Activated CD8-positive, alpha-beta memory T cell treated with anti-CD3 and anti-CD28 coated beads, Interleukin-2, amount 10 ng/mL, durations not matched to agents 7 days and 5 days (primary cell): ENCODE measurements at regions not wholly inside any gene's neighbourhood (a gene's known extent, or its start where the extent isn't known, plus 50 kb on each side); places are given as distances from the start of the nearest gene placed in this dataset.

Experiments used
- ATAC-seq: fragments of 150-1000 bp; cut with Tn5 transposase; one replicate; pipeline ENCODE4 v1.10.0; 2021; ENCODE audit warnings: moderate library complexity
- CTCF ChIA-PET: fragments of 350-600 bp; sonication (Branson Sonifier 250); formaldehyde crosslinking; loops from one replicate; lab custom pipeline; 2021; ENCODE audit warnings: antibody characterized with exemption; lab: Charles Lee
- DNase-seq: peaks from one replicate; pipeline ENCODE4 v3.0.0-alpha.2; 2020
- H3K27ac Mint-ChIP-seq: one replicate; pipeline ENCODE4 v1.8.0; 2021; ENCODE audit warnings: mild to moderate bottlenecking, mixed read lengths
- H3K27me3 Mint-ChIP-seq: one replicate; pipeline ENCODE4 v1.8.0; 2021; ENCODE audit warnings: mixed read lengths
- H3K36me3 Mint-ChIP-seq: one replicate; pipeline ENCODE4 v1.8.0; 2021; ENCODE audit warnings: mild to moderate bottlenecking, mixed read lengths
- H3K4me1 Mint-ChIP-seq: one replicate; pipeline ENCODE4 v1.8.0; 2021; ENCODE audit warnings: mixed read lengths
- H3K4me3 Mint-ChIP-seq: one replicate; pipeline ENCODE4 v1.8.0; 2021; ENCODE audit warnings: mild to moderate bottlenecking, moderate library complexity, mixed read lengths
- H3K9me3 Mint-ChIP-seq: one replicate; pipeline ENCODE4 v1.8.0; 2022; ENCODE audit warnings: low read depth, mixed read lengths

DNA sequence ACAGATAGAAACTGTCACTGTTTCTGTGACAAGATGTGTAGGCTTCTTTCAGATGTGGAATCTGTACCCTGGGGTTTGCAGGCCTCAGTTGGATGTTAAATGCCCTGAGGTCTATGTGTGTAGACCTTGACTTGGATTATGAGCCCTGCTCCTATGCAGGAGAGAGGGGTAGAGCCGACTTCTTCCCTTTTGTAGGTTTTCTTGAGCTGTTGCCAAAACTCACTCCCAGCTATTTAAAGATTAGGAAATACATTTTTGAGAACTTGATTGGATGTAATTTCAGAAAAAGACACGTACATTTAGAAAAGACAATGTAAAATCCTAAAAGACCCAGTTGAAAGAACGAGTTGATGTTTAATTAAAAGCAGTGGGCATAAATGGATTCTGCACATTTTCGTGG is 374.8 kb downstream of the SLC4A3 start:
- H3K4me3 Mint-ChIP-seq: no peak overlapping the region
- DNase-seq (no peak), ATAC-seq (no peak)
- H3K4me1 Mint-ChIP-seq: no peaks in the 10 kb centered on the region
- no peaks in the 10 kb centered on the region for H3K9me3 Mint-ChIP-seq
- no peak overlapping the region for H3K27ac Mint-ChIP-seq
- H3K27me3 Mint-ChIP-seq: no peaks in the 10 kb centered on the region
- CTCF ChIA-PET: no interaction called here
- H3K36me3 Mint-ChIP-seq: no peaks in the 10 kb centered on the region

DNA sequence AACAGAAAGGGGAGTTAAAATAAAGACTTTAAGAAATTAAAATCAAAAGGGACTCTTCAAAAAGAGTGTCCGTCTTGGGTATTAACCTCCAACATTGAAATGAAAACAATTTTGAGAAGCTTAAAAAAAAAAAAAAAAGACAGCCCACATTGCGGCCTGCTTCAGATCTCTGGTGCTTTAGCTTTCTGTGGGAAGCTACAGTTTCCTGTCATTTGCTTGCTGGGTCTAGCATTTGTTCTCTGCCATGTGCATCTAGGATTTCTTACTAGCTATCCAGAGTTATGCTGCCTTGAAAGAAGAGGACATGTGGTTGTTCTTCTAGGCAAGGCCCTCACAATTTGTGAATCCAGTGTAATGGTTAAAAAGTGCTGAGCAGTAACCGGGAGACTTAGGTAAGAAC is 375.3 kb downstream of the SLC4A3 start:
- ATAC-seq (no peak), DNase-seq (no peak)
- Mint-ChIP-seq H3K27ac (no peak overlapping the region), H3K27me3 (no peaks in the 10 kb centered on the region), H3K4me1 (no peaks in the 10 kb centered on the region), H3K36me3 (no peaks in the 10 kb centered on the region), H3K4me3 (no peak overlapping the region), H3K9me3 (no peaks in the 10 kb centered on the region)
- CTCF ChIA-PET: interaction anchor here (1.6 kb wide), 1 partner anchor 16 kb away, joined by 3 read pairs; no protein-coding TSS in a partner anchor

DNA sequence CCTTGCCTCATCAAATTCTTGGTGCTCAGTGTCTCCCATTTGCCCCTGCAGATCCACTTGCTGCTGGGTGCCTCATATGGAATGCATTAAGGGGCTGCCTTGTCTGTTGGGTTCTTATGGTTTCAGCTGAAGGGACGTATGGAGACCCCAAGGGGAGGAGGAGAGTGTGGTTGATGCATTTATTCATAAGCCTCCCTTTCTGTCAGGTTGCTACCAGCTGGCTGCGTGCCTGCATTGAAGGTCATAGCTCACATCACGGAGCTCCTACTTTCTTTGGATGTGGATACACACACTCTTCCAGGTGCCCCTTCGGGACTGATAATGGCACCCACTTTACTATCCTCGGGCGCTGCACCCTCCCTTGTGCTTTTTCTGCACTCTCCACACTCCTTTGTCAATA is 377.9 kb downstream of the SLC4A3 start:
- CTCF ChIA-PET: no interaction called here
- Mint-ChIP-seq H3K27me3 (no peaks in the 10 kb centered on the region), H3K4me1 (no peaks in the 10 kb centered on the region), H3K36me3 (no peaks in the 10 kb centered on the region), H3K9me3 (no peaks in the 10 kb centered on the region), H3K27ac (no peak overlapping the region), H3K4me3 (no peak overlapping the region)
- DNase-seq: no peak
- ATAC-seq: no peak

DNA sequence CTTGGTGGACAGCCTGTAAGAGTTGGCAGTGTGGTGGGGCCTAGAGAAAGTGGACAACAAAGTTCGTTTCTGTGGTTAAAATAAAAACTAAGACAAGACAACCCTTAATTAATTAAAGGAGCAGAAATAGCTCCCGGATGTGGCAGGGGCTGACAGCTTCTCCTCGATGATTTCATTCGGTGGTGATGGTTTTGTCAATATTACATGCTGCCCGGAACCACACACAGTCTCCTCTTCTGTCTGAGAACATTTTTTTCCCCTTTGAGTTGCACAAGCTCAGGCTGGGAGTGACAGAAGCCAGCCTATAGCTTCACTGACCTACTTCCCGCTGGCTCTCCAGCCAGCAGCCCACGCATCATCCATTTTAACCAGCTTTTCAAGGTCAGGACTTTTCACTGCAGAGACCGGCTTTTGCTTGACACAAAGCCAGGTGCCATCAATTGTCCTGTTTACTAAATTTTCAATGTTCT is 378.8 kb downstream of the SLC4A3 start:
- ATAC-seq: no peak
- H3K4me1 Mint-ChIP-seq: no peaks in the 10 kb centered on the region
- H3K27me3 Mint-ChIP-seq: no peaks in the 10 kb centered on the region
- CTCF ChIA-PET: no interaction called here
- no peaks in the 10 kb centered on the region for H3K9me3 Mint-ChIP-seq
- no peaks in the 10 kb centered on the region for H3K36me3 Mint-ChIP-seq
- H3K4me3 Mint-ChIP-seq: no peak overlapping the region
- no peak for DNase-seq
- no peak overlapping the region for H3K27ac Mint-ChIP-seq

DNA sequence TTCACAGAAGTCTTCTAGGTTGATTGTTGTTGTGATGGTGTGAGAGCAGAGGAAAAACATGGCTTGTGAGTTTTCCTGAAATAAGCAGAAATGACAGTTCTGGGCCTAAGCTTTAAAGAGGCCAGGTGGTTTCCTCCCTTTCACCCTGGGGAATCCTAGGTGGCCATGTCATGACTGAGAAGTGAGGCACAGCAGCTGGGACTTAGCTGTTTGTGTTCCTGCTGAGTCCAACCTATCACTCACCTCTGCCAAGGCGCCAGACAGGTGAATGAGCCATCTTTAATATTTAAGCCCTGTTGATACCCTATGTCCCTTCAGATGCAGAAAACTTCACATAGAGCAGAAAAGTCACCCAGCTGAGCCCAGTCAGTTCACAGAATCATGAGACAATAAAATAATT is 384.4 kb downstream of the SLC4A3 start:
- CTCF ChIA-PET: no interaction called here
- DNase-seq (no peak), ATAC-seq (no peak)
- Mint-ChIP-seq H3K4me1 (no peaks in the 10 kb centered on the region), H3K36me3 (no peaks in the 10 kb centered on the region), H3K4me3 (no peak overlapping the region), H3K9me3 (no peaks in the 10 kb centered on the region), H3K27me3 (no peaks in the 10 kb centered on the region), H3K27ac (no peak overlapping the region)

DNA sequence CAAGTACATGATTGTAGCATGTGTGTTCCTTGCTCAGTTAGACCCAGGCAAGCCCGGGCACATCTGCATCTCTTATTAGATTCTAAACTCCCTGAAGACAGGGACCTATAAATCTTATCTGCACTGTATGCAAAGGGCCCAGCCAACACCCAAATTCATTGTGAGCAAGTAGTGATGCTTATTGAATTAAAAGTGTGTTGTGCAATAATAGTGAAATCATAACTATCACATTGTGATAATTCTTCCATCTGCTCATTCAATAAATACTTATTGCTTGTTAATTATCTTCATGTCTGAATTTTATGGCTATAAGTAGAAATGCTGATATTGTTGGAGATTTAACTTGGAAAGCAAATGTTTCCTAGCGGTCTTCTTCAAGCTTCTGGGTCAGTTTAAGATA is 387.5 kb downstream of the SLC4A3 start:
- H3K4me3 Mint-ChIP-seq: no peak overlapping the region
- CTCF ChIA-PET: no interaction called here
- H3K4me1 Mint-ChIP-seq: no peaks in the 10 kb centered on the region
- H3K27ac Mint-ChIP-seq: no peak overlapping the region
- ATAC-seq (no peak), DNase-seq (no peak)
- no peaks in the 10 kb centered on the region for H3K36me3 Mint-ChIP-seq
- H3K27me3 Mint-ChIP-seq: no peaks in the 10 kb centered on the region
- no peaks in the 10 kb centered on the region for H3K9me3 Mint-ChIP-seq

DNA sequence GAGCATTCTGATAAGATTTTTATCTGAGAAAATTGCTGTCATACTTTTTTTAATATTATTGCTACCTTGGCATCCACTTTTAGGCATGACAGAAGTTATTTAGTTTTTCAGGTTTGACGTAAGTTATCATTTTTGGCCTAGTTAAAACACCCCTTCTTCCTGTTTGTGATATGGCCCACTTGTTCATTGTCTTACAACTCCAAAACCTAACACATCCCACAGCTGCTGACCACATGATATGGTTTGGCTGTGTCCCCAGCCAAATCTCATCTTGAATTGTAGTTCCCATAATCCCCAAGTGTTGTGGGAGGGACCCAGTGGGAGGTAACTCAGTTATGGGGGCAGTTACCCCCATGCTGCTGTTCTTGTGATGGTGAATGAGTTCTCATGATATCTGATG is 388.1 kb downstream of the SLC4A3 start:
- no peak overlapping the region for H3K4me3 Mint-ChIP-seq
- ATAC-seq: no peak
- no peaks in the 10 kb centered on the region for H3K27me3 Mint-ChIP-seq
- H3K36me3 Mint-ChIP-seq: no peaks in the 10 kb centered on the region
- CTCF ChIA-PET: no interaction called here
- H3K9me3 Mint-ChIP-seq: no peaks in the 10 kb centered on the region
- no peaks in the 10 kb centered on the region for H3K4me1 Mint-ChIP-seq
- no peak for DNase-seq
- no peak overlapping the region for H3K27ac Mint-ChIP-seq

DNA sequence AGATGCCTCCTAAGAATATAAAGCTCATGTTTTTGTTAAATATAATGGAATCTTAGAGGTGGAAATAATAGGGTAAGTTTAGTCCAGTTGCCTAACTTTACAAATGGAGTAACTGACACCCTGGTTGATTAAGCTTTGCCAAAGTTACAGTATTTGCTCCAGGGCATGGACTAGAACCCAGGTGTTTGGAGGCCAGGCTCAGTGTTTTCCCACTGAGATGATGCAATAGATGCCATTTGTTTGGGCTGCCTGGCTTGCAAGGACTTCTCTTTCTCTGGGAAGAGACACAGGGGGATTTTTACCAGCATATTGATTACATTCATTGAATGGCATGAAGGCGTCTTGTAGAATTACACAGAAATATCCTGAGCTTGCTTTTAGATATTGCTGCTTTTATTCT is 397.8 kb downstream of the SLC4A3 start:
- ATAC-seq (no peak), DNase-seq (no peak)
- Mint-ChIP-seq H3K27ac (no peak overlapping the region), H3K4me1 (no peaks in the 10 kb centered on the region), H3K9me3 (no peaks in the 10 kb centered on the region), H3K4me3 (no peak overlapping the region), H3K36me3 (no peaks in the 10 kb centered on the region), H3K27me3 (no peaks in the 10 kb centered on the region)
- CTCF ChIA-PET: no interaction called here

DNA sequence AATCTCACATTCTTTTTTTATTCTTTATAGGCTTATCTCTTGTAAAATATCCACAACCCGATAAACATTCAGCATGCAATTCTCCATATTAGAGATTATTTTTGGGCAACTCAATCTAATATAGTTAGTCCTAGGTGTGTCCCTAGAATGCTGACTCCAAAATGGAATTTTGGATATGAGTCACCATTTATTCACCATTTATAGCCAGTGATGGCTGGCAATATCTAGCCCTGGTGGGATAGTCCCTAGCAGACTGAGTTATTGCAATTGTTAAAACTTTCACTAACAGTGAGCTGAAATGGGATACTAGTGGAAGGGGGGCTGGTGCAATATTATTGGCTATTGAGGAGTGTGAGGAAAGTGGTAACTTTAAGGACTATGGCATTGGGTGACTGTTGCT is 401.6 kb downstream of the SLC4A3 start:
- no peaks in the 10 kb centered on the region for H3K27me3 Mint-ChIP-seq
- DNase-seq: no peak
- no peak overlapping the region for H3K27ac Mint-ChIP-seq
- no peaks in the 10 kb centered on the region for H3K36me3 Mint-ChIP-seq
- H3K9me3 Mint-ChIP-seq: no peaks in the 10 kb centered on the region
- no peak overlapping the region for H3K4me3 Mint-ChIP-seq
- ATAC-seq: no peak
- CTCF ChIA-PET: no interaction called here
- H3K4me1 Mint-ChIP-seq: no peaks in the 10 kb centered on the region

DNA sequence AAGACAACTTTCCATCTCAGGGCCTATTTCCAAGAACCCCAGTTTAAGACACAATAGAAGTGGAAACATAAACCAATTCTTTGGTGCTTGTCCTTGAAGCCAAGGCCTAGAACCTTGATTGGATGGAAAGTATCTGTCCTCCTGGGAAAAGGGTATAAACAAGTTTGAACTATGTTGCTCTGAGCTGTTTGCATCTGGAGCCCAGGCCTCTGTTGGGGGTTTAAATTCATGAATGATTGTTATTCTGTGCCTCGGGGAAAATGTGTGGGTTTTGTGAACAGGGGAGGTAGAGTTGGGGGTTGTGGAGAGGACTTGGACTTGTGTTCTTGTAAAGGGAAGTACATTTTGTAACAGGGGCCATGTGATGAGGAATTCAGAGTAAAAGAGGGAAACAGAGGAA is 406.1 kb downstream of the SLC4A3 start:
- ATAC-seq (no peak), DNase-seq (no peak)
- H3K36me3 Mint-ChIP-seq: no peaks in the 10 kb centered on the region
- H3K27ac Mint-ChIP-seq: no peak overlapping the region
- H3K4me3 Mint-ChIP-seq: no peak overlapping the region
- no peaks in the 10 kb centered on the region for H3K9me3 Mint-ChIP-seq
- CTCF ChIA-PET: no interaction called here
- no peaks in the 10 kb centered on the region for H3K4me1 Mint-ChIP-seq
- no peaks in the 10 kb centered on the region for H3K27me3 Mint-ChIP-seq

DNA sequence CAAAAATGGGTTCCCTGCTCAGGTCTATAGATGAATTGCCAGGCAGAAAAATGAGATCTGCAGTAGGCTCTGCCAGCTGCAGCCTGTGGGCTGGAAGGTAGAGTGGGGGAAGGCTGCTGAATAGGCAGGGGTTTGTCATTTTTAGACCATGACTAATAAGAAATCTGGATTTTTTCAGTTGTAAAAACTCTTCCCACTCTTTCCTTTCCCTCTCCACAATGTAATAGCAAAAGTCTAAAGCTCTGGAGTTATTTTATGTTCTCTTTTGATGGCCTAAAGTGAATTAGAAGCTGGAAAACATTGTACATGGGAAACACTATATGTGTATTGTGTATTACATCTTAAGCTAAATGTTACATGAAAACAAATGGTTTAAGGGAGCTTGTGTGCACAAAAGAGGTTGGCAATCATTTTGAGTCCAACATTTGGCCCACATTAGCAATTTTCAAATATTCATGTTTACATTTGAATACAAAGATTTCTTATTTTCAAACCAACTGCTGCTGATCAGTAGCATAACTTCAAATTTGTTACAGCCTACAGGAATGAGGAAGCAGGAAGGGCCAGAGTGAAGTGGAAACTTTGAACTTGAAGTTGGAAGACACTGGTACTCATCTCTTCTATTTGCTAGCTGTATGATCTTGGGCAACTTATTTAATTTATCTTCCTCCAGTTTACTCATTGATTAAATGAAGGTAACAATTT is 407.1 kb downstream of the SLC4A3 start:
- Mint-ChIP-seq H3K27ac (no peak overlapping the region), H3K27me3 (no peaks in the 10 kb centered on the region), H3K4me3 (no peak overlapping the region), H3K36me3 (no peaks in the 10 kb centered on the region), H3K4me1 (no peaks in the 10 kb centered on the region), H3K9me3 (no peaks in the 10 kb centered on the region)
- no peak for ATAC-seq
- no peak for DNase-seq
- CTCF ChIA-PET: no interaction called here

DNA sequence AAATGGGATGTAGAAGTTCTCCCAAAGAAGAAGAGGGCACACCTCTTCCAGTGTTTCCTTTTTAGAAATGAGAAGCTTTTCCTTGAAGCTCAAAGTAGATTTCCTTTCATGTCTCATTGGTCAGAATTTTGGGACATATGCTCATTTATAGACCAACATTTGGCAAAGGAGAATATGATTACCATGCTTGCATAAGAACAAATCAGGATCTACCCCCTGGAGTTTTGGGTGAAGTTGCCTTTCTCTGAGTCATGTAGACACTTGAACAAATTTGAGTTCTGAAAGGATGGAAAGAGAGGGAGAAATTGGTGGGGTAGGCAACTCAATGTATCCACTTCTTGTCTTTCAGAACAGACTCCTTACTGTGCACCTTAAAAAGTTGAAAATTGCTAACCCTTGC is 409.0 kb downstream of the SLC4A3 start:
- Mint-ChIP-seq H3K27me3 (no peaks in the 10 kb centered on the region), H3K36me3 (no peaks in the 10 kb centered on the region), H3K4me1 (no peaks in the 10 kb centered on the region), H3K4me3 (no peak overlapping the region), H3K9me3 (no peaks in the 10 kb centered on the region), H3K27ac (no peak overlapping the region)
- ATAC-seq: no peak
- DNase-seq: no peak
- CTCF ChIA-PET: no interaction called here

DNA sequence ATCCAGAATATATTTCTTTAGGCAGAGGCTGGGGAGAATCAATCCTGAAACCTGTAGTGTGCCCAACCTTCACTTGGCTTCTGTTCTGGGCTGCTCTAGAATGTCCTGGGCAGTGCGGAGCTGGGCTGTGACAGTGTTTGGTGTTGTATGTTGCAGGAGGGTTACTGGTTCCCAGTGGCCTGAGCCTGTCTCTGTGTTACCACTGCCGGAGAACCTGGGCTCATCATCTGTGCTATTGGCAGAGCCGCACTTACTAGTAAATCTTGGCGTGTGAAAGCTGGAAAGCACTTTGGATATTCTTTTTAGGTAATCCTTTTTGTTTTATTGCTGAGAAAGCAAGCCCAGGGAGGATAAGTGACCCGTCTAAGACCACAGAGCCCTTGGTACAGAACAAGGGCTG is 412.9 kb downstream of the SLC4A3 start:
- Mint-ChIP-seq H3K36me3 (no peaks in the 10 kb centered on the region), H3K4me1 (no peaks in the 10 kb centered on the region), H3K9me3 (no peaks in the 10 kb centered on the region), H3K27me3 (no peaks in the 10 kb centered on the region), H3K4me3 (no peak overlapping the region), H3K27ac (no peak overlapping the region)
- ATAC-seq: no peak
- CTCF ChIA-PET: no interaction called here
- no peak for DNase-seq

DNA sequence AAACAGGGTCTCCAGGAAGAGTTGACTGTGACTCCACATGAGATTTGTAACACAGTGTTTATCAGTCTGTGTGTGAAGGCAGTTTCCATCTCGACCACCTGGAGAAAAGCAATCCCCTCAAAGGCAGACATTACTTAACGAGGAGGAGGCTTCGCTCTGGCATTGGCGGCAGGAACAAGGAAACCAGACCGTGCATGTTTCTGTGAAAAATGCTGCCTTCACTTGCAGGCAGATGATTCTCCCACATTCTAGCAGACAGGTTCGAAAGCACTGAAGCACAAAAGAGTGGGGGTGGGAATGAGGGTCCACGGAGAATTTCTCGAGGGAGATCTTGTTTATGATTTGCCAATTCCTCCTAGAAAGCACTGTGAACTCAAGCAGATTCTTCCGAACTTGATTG is 414.0 kb downstream of the SLC4A3 start:
- DNase-seq (no peak), ATAC-seq (no peak)
- H3K36me3 Mint-ChIP-seq: no peaks in the 10 kb centered on the region
- H3K27ac Mint-ChIP-seq: no peak overlapping the region
- CTCF ChIA-PET: no interaction called here
- no peaks in the 10 kb centered on the region for H3K27me3 Mint-ChIP-seq
- H3K9me3 Mint-ChIP-seq: no peaks in the 10 kb centered on the region
- no peak overlapping the region for H3K4me3 Mint-ChIP-seq
- no peaks in the 10 kb centered on the region for H3K4me1 Mint-ChIP-seq
